Activated T-cell treated with anti-CD3 and anti-CD28 coated beads, Interleukin-2, amount 50 U/mL, for 48 hours (primary cell): ENCODE measurements at regions not wholly inside any gene's neighbourhood (a gene's known extent, or its start where the extent isn't known, plus 50 kb on each side); places are given as distances from the start of the nearest gene placed in this dataset.
"Not testable (repeated sequence)": the region's sequence is repeated elsewhere in the genome, so short reads cannot be mapped to it uniquely, and the experiment has no call there.

Experiments
- DNase-seq, 2 experiments: peaks; one replicate each; pipeline ENCODE4 v3.0.0-alpha.2; 2020

DNA sequence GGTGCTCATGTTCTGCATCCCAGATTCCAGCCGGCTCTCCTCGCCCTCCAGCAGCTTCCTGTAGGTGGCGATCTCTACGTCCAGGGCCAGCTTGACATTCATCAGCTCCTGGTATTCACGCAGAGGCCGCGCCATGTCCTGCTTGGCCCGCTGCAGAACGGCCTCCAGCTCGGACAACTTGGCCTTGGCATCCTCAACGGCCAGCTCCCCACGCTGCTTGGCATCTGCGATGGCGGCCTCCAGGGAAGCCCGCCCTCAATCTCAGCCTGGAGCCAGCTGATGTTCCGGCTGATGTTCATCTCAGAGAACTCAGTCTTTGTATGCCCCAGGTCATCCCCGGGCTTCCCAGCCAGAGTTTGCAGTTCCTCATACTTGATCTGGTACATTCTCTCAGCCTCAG is 431.8 kb upstream of the DIPK2B start:
- DNase-seq, result no peak

DNA sequence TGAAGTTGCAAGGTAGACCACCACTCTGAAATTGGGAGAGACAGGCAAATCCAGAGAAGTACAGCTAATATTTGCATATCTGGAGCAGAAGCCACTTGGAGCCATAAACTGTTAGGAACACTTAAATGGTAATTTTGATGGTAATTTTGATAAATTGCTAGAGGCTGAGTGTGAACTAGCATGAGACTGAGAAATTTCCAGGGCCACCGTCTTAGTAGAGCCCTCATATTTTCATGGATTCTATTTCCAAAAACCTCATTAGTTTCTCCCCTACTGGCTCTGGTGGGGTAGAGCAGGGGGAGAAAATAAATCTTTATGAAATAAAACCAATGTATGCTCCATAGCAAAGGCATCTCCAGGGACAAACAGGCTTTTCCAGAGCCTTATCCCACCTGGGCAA is 429.4 kb upstream of the DIPK2B start:
- no peak for DNase-seq

DNA sequence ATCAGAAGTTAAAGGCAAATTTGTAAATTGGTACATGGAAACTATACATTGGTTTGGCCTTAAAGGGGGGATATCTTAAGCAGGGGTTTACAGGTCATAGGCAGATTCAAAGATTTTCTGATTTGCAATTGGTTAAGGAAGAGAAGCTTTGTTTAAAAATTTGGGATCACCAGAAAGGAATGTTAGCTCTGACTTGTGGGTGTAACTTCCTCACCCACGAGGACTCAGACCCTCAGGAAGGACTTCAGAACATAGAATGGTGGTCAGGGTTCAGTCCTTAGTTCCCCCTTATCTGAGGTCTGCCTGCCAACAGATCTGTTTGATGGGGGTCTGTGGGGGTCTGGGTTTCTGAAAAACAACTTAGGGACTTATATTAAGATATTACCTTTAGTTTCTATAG is 427.4 kb upstream of the DIPK2B start:
- DNase-seq, result no peak

DNA sequence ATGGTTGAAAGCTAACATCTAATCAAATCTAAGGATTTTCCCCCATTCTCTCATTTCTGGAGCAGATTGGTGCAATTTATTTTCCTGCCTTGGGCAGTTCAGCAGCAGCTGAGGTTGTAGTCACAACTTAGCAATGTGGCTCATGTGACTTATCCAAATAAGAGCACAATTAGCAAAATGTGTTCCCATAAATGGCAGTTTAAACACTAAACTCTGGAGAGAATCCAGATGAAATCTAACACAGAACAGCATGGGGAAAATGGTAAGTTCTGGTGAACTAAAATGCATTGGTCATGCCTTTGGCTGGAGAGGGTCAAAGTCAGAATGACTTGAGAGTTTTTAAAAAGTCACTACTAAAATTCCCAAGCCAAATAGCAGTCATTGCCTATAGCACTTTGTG is 422.6 kb upstream of the DIPK2B start:
- no peak for DNase-seq

DNA sequence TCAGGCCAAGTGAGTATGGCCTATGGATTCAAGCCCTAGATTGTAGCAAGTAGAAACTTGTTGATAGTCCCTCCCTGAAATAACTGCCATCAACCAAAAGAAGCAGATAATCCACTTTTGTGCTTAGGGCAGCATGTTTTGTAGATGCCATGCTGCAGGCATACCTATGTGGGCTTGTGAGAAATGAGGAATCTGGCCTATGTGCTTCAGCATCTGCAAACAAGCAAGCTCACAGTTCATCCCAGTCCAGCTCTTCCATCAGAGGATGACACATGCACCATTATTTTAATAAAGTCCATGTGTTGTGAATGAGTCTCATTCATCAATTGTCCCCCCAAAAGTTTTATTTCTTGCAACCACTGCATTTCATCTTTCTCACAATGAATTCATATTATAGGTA is 421.9 kb upstream of the DIPK2B start:
- DNase-seq, result no peak

DNA sequence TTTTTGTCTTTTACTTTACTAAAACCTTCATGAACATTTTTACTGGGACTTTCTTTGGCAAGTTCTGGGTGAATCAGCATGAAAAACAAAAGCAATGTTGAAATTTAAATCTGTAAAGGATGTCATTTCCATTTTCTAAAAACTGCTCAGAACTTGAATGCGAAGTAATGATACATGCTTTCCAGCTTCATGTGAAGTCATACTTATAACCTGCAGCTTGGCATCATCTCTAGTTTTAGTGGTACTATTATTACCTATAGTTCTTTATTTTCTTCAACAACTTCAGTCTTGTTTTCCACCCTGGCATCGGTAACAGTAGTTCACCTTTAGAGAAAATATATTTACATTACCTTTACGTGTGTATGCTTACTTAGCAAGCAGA is 421.4 kb upstream of the DIPK2B start:
- DNase-seq, result no peak

DNA sequence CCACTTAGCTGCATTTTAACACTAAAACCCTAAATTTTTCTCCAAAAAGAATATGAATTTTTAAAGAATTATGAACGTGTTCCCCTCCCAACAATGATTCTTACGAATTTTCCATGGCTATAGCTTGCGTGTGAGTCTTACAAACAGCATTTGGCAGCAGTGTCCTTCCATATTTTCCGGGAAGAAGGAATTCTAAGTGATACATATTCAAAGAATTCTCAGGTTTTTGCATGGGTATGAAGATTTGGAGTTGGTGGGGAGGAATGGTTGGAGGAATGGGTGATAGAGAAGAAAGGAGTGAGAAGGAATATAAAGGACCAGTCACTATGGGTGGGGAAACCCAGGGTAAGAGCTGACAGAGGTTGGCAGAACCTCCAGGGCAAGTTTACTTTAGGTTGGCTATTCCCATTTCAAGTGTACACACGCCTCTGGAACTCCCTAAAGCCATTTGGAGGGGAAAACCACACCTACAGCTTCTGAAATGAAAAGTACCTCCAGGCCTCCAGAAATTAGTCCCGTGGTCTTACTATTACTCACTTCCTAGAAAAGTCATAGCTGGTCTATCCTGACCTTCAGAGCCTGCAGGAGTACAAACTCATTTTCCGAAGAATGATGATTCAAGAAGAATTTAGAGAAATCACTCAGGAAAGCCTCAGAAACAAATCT is 420.8 kb upstream of the DIPK2B start:
- peak; percentile 31 to 39 for DNase-seq

DNA sequence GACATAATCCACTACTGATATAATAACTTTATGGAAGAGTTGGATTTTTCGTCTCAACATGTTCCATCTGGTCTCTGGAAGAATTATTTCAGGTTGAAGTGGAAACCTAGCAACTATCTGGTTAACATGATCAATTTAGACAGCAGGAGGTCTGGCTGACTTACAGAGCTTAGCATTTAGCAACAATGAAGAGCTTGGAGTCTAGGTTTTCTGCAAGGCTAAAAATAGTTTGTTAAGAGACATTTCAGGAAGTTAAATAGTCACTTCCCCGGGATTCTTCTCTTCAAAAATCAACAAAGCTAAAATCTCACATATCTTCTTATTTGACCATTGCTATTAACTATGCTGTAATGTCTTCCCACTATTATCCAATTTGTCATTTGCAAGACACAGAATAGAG is 418.6 kb upstream of the DIPK2B start:
- DNase-seq, result no peak

DNA sequence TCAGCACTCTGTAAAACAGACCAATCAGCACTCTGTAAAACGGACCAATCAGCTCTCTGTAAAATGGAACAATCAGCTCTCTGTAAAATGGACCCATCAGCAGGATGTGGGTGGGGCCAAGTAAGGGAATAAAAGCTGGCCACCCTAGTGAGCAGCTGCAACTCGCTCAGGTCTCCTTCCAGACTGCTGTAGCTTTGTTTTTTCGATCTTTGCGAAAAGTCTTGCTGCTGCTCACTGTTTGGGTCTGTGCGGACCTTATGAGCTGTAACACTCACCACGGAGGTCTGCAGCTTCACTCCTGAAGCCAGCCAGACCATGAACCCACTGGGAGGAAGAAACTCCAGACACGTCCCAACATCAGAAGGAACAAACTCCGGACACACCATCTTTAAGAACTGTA is 414.9 kb upstream of the DIPK2B start:
- not testable (repeated sequence) for DNase-seq

DNA sequence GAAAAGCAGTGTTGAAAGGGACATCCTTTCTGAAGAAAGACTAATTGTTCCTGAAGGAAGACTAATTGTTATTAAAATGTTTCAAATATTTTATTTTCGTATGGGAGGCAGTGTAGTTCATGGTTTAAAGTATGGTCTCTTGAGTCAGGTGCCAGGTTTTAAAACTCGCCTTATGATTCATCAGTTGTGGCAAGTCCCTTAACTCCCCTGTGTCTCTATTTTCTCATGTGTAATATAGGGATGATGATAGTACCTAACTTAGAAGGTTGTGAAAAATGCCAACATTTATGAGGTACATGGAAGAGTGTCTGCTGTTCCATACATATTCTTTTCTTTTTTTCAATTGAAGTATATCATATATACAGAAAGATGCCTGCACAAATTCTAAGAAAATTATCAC is 414.2 kb upstream of the DIPK2B start:
- no peak for DNase-seq

DNA sequence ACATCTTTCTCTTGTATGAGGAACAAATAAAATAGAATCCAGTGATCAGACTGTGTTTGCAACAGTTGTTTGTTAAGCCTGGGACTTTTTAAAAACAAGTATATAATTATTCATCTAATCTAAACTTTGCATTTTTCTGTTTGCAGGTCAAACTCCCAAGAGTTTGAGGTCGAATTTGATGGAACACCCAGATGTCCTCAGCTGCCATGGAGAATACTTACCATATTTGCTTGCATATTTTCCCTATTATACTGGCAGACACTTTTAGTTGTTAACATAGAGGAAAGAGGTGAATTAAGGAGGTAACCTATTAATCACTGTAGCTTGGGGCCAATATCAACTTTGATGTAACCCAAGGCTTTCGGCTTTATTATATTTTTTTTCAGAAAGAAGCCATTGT is 401.5 kb upstream of the DIPK2B start:
- DNase-seq, result no peak

DNA sequence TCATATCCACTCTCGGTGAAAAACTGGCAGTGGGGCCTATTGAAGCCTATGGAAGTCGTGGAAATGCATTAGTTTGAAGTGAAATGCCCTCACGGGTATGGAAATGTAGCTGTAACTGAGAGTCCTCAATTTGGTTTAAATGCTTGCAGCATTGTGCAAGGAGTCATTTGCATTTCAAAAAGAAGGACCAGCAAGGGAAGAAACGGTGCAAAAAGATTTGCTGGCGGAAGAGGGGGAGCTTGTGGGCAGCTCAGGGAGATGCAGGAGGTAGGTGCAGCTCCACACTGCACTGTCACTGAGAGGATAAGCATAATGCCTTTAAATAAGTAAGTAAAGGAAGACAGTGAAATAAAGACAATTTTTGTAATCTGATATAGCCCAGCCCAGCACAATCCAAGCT is 400.4 kb upstream of the DIPK2B start:
- no peak for DNase-seq

DNA sequence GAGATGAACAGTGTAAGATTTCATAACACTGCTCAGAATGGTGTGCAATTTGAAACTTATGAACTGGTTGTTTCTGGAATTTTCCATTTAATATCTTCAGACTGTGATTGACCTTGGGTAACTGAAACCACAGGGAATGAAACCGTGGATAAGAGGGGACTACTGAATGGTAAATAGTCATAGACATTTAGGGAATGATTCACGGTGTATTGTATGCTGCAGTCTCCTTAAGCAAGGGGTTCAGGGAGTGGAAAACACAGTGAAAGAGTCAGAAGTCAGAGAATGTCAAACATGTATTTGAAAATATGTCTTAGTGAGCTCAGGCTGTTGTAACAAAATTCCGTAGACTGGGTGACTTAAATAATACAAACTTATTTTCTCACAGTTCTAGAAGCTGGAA is 398.2 kb upstream of the DIPK2B start:
- no peak for DNase-seq

DNA sequence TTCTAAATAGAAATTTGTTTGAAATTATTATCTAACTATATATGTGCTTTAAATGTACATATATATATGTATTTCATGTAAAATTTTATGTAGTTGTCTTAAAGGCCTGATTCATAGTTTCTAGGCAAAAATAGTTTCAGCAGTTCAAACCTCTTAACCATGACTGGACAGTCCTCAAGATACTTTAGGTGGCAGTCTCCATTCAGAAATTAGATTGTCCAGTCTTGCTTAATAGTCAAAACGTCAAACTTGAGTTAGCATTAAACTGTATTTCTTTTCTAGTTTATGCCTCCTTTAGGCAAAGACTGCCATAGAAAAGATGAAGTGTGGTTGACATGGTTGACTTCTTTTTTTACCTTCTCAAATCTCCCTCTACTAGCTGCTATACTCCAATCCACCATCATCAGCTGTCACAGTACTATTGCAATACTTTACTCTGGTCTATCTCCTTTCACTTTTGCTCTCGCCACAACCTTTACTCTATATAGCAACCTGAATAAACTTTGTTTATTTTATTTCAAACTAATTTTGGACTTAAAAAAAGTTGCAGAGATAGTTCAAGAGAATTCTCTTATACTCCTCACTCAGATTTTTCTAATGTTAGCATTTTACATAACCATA is 395.6 kb upstream of the DIPK2B start:
- no peak for DNase-seq

DNA sequence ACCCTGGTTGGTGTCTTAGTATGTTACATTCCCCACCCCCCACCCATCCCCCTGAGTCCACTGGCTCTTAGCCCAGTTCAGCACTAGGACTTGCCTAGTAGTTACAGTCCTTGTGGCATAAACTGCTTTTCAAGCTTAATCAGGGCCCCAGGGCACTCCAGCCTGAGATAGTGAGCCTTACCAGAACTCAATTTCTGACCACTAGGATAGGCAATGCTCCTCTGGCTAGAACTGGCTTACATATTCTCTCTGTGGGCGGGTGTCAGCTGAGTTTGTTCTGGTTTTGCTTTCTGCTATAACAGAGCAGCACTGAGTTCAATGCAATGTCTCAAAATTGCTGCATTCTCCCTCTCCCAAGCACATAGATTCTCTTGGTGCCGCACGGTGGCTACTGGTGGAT is 391.4 kb upstream of the DIPK2B start:
- DNase-seq, result no peak

DNA sequence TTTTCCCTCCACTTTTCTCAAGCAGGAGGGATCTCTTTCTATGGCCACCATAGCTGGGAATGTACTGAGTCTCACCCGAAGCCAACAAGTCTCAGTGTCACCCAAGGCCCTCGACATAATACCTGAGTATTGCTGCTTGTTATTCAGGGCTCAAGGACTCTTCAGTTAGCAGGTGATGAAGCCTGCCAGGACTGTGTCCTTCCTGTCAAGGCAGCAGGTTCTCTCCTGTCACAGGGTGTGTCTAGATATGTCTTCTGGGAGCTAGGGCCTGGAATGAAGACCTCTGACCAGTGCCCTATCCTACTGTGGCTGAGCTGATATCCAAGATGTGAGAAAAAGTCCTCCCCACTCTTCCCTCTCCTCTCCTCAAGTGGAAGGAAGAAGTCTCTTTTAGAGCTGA is 391.0 kb upstream of the DIPK2B start:
- DNase-seq, result no peak

DNA sequence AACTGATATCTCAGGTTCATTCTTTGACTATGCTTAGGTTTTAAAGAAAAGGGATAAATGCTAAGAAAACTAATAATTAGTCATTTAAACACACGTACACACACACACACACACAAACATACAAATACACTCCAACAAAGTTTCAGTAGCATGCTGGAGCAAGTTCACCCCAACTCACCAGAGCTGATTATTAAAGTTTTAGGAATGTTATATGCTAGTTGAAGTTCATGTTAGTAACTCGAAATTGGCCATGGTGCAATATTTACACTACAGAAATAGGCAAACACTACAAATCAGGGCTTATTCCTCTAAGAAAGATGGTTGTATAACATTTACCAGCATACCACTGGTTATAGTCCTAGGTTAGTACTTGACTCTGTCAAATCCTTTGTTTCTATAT is 384.0 kb upstream of the DIPK2B start:
- no peak for DNase-seq

DNA sequence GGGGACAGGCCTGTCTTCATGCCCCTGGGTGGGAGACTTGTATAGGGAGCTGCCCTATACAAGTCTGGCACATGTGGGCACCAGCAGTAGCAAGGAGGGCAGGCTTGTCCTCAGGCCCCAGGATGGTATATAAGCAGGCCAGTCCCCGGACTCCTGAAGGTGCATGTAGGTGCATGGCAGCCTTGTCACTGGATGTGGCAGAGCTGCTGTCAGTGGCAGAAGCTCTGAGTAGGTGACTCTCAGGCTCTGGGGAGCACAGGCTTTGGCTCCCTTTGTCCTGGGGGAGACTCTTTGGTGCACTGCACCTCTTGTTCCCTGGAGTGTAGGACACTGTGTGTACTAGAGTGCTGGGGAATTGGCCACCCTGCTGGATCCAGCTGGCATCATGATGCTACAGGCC is 376.7 kb upstream of the DIPK2B start:
- no peak for DNase-seq

DNA sequence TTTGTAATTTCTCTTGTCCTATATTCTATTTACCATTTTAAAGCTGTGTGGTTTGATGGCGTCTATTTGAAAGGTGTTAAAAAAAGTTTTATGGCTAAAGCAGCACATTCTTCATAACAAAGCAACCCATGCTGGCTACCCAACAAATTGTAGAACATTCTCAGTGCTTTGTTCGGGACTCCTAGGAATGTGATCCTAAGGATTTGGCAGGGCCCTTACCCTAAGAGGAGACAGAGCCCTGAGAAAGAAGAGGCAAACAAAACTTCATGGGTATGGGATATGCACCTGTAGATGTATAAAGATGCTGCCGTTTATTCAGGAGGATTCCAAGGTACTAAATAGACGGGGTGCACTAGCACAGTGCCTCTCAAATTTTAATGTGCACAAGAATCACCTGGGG is 370.8 kb upstream of the DIPK2B start:
- no peak for DNase-seq

DNA sequence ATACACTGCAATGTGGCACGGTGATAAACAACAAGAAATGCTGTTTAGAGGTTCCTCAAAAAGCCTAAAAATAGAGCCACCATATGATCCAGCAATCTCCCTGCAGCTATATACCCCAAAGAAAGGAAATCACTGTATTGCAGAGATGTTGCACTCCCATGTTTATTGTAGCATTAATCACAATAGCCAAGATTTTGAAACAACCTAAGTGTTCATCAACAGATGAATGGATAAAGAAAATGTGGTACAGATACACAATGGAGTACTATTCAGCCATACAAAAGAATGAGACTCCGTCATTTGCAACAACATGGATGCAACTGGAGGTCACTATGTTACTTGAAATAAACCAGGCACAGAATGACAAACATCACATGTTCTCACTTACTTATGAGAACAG is 365.8 kb upstream of the DIPK2B start:
- DNase-seq, result no peak

DNA sequence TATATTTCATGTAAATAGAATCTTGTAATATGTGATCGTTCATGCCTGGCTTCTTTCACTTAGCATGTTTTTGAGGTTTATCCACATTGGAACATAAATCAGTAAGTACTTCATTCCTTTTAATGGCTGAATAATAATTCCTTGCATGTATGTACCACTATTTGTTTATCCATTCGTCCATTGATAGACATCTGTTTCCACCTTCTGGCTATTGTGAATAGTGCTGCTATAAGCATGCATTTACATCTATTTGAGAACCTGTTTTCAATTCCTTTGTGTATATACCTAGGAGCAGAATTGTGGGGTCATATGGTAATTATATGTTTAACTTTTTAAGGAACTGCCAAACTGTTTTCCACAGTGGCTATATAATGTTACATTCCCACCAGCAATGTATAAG is 356.7 kb upstream of the DIPK2B start:
- DNase-seq, result no peak

DNA sequence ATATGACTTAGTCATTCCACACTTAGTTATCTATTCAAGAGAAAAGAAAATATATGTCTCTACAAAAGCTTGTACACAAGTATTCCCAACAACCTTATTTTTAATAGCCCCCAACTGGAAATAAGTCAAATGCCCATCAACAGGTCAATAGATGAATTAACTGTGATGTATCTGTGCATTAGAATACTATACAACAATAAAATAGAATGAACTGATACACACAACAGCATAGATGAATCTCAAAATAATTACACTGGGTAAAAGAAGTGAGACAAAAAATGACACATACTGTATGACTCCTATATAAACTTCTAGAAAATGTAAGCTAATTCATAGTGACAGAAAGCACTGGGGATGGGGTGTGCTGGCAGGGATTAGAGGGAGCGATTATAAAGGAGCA is 354.1 kb upstream of the DIPK2B start:
- DNase-seq, result no peak

DNA sequence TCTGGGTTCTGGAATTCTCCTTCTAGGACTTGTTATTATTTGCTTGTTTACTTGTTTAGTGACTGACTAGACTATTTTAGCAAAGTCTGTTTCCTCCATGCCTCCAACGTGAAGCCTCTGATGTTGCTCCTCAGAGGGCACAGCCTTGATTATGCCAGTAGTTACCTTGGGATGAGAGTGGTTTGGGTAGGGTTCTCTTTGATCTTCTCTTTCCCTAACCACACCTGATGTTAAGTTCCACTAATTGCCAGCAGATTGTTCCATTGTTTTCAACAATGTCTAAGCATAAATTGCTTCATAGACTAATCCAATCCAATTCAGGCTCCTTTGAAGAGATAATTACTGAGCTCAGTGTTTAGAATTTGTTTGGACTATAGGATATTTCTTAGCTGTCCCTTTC is 352.7 kb upstream of the DIPK2B start:
- DNase-seq, result no peak

DNA sequence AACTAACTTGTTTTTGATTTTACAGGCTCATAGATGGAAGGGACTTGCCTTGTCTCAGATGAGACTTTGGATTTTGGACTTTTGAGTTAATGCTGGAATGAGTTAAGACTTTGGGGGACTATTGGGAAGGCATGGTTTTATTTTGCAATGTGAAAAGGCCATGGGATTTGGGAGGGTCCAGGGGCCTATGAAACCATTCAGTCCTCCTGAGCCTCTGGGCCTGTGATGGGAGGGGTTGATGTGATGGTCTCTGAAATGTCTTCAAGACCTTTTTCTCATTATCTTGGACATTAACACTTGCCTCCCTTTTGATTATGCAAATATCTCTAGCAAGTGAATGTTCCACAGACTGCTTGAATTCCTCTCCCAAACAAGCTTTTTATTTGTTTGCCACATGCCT is 346.0 kb upstream of the DIPK2B start:
- not testable (repeated sequence) for DNase-seq

DNA sequence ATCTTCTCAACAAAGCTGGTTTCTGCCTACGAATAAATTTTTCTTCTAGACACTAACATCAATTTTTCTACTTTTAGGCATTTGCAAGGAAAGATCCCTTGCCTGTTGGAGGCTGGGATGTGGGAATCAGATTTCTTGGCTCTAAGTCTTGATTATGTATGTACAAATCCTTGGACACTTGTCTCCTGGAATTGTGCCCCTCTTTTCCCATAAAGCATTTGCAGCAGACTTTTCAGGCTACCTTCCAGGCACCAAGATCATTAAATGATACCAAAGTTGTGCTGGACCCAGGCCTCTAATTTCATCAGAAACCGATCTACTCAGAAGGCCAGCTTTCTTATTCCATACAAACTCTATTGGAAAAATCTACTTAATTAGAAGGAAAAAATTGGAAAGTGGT is 339.5 kb upstream of the DIPK2B start:
- DNase-seq, result no peak
